HG03064 (cell line): ENCODE measurements at regions not wholly inside any gene's neighbourhood (a gene's known extent, or its start where the extent isn't known, plus 50 kb on each side); places are given as distances from the start of the nearest gene placed in this dataset.
"Not testable (repeated sequence)": the region's sequence is repeated elsewhere in the genome, so short reads cannot be mapped to it uniquely, and the experiment has no call there.

ENCODE experiments used
- ATAC-seq: cut with Tn5 transposase; IDR thresholded peaks from one replicate; pipeline ENCODE4 v1.9.1; 2021; ENCODE audit warnings: low read depth; ENCODE audit not compliant: unreplicated experiment

- no peak for ATAC-seq
These were observed 1415.6 kb downstream of the LRFN5 start for GRCh38 chr14:43022094-43022800.

- no peak for ATAC-seq
These were observed 1413.2 kb downstream of the LRFN5 start for GRCh38 chr14:43019826-43020225.

- no peak for ATAC-seq
These were observed 1407.7 kb downstream of the LRFN5 start for GRCh38 chr14:43014338-43014737.

- no peak for ATAC-seq
These were observed 1406.1 kb downstream of the LRFN5 start for GRCh38 chr14:43012817-43013216.

- ATAC-seq, result no peak
These were observed 1399.1 kb downstream of the LRFN5 start for GRCh38 chr14:43005807-43006206.

- ATAC-seq, result no peak
These were observed 1397.2 kb downstream of the LRFN5 start for GRCh38 chr14:43003845-43004244.

GRCh38 chr14:43001731-43002130 is 1395.1 kb downstream of the LRFN5 start:
- no peak for ATAC-seq

GRCh38 chr14:42994051-42994736 is 1387.5 kb downstream of the LRFN5 start:
- ATAC-seq, result no peak

- ATAC-seq, result no peak
These were observed 1386.3 kb downstream of the LRFN5 start for GRCh38 chr14:42992930-42993329.

GRCh38 chr14:42980419-42980818 is 1373.7 kb downstream of the LRFN5 start:
- ATAC-seq, result no peak

- ATAC-seq, result not testable (repeated sequence)
These were observed 1366.5 kb downstream of the LRFN5 start for GRCh38 chr14:42973171-42973570.

GRCh38 chr14:42965512-42965911 is 1358.8 kb downstream of the LRFN5 start:
- ATAC-seq, result no peak

- ATAC-seq, result no peak
These were observed 1354.8 kb downstream of the LRFN5 start for GRCh38 chr14:42961509-42961908.

GRCh38 chr14:42950363-42950762 is 1343.7 kb downstream of the LRFN5 start:
- ATAC-seq, result no peak

- no peak for ATAC-seq
These were observed 1341.3 kb downstream of the LRFN5 start for GRCh38 chr14:42947991-42948390.

- no peak for ATAC-seq
These were observed 1337.6 kb downstream of the LRFN5 start for GRCh38 chr14:42944284-42944683.

GRCh38 chr14:42931308-42931707 is 1324.6 kb downstream of the LRFN5 start:
- ATAC-seq, result no peak

GRCh38 chr14:42929806-42930480 is 1323.3 kb downstream of the LRFN5 start:
- no peak for ATAC-seq

- ATAC-seq, result no peak
These were observed 1320.6 kb downstream of the LRFN5 start for GRCh38 chr14:42927313-42927712.

GRCh38 chr14:42921901-42922300 is 1315.2 kb downstream of the LRFN5 start:
- no peak for ATAC-seq

GRCh38 chr14:42918615-42919014 is 1311.9 kb downstream of the LRFN5 start:
- ATAC-seq, result no peak

- ATAC-seq, result no peak
These were observed 1305.0 kb downstream of the LRFN5 start for GRCh38 chr14:42911642-42912041.
